Stimulated activated CD8-positive, alpha-beta memory T cell treated with anti-CD3 and anti-CD28 coated beads, Interleukin-15, amount 100 ng/mL, for 1 hour (primary cell): ENCODE measurements at regions not wholly inside any gene's neighbourhood (a gene's known extent, or its start where the extent isn't known, plus 50 kb on each side); places are given as distances from the start of the nearest gene placed in this dataset.
"Not testable (repeated sequence)": the region's sequence is repeated elsewhere in the genome, so short reads cannot be mapped to it uniquely, and the experiment has no call there.

Experiments used
- DNase-seq: peaks from one replicate; pipeline ENCODE4 v3.0.0-alpha.2; 2020; ENCODE audit warnings: low read depth

GRCh38 chr13:109436055-109436622, 350.2 kb downstream of the IRS2 start:
- DNase-seq: no peak

DNA sequence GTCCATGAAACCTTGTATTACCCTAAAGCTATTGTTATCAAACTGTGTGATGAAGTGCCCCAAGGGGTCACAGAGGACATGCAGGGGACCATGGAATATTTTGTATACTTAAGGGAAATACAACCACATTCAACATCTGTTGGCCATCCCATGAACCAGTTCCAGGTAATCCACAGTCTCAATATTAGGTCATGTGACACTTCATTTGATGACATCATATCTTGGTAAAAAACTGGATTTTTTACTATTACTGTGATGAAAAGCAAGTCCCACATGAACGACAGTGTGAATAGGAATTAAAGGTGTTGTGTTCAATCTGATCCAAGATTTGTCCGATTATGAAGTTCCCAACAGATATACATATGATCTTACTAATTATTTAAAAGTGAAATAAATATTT, 355.2 kb downstream of the IRS2 start:
- no peak for DNase-seq

- DNase-seq: no peak
Measured at GRCh38 chr13:109428146-109428545, 358.2 kb downstream of the IRS2 start.

GRCh38 chr13:109427695-109428094, 358.7 kb downstream of the IRS2 start:
- no peak for DNase-seq

- DNase-seq: no peak
Measured at GRCh38 chr13:109427148-109427547, 359.2 kb downstream of the IRS2 start.

DNA sequence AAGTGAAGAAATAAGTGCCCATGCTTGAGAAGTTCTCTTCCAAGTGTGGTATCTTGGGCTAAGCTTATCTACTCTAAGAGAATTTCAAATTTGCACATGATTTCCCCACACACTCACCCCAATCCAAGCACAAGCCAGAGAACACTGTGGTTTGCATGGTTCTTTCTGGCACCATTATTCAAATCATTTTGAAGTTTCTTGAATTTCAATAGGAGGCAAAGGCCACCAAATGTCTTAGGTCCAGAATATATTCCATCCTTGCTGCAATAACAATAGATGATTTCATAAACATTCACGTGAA, 359.7 kb downstream of the IRS2 start:
- DNase-seq: no peak

GRCh38 chr13:109425821-109426689, 360.3 kb downstream of the IRS2 start:
- no peak for DNase-seq

GRCh38 chr13:109422161-109422560, 364.2 kb downstream of the IRS2 start:
- no peak for DNase-seq

- no peak for DNase-seq
Measured at GRCh38 chr13:109419896-109420295, 366.5 kb downstream of the IRS2 start.

- no peak for DNase-seq
Measured at GRCh38 chr13:109418111-109418510, 368.3 kb downstream of the IRS2 start.

- DNase-seq: no peak
Measured at GRCh38 chr13:109416001-109416400, 370.4 kb downstream of the IRS2 start.

DNA sequence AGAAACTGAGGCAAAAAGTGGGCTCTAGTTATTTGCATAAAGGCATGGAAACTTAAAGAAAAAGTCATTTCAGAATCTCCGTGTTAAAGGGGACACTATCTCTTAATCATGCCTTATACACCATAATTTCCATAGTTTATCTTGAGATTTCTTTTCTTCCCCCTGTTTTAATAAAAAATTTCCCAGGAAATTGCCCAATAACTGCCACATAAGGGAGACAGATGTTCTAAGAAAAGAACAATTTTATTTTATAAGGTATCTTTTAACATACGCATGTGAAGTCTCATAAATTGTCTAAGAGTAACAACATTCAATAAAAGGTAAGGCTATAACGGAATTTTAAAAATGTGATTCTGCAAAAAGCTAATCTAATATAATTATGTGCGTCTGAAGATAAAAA, 371.3 kb downstream of the IRS2 start:
- DNase-seq: no peak

GRCh38 chr13:109412283-109412901, 374.0 kb downstream of the IRS2 start:
- no peak for DNase-seq

GRCh38 chr13:109410868-109411267, 375.5 kb downstream of the IRS2 start:
- no peak for DNase-seq

- no peak for DNase-seq
Measured at GRCh38 chr13:109408591-109409382, 377.6 kb downstream of the IRS2 start.

- DNase-seq: no peak
Measured at GRCh38 chr13:109406376-109406992, 379.9 kb downstream of the IRS2 start.

- DNase-seq: no peak
Measured at GRCh38 chr13:109403012-109403421, 383.4 kb downstream of the IRS2 start.

- DNase-seq: no peak
Measured at GRCh38 chr13:109401891-109402290, 384.5 kb downstream of the IRS2 start.

DNA sequence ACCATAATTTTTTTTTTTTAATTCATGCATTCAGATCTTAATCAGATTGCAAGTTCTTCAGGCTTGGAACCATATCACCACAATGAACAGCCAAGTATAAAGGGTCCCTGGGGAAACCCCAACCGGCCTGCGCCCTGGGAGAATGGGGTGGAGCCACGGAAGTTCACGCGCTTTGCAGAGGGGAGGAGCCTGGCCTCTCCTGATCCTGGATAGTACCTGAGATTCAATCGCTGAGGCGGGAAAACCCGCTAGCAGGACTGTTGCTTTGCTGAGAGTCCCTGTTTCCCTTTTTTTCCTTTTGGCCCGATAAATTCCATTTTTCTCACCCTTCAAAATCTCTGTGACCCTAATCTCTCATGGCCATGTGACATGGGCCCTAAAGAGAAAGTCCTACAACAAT, 385.1 kb downstream of the IRS2 start:
- DNase-seq: no peak

DNA sequence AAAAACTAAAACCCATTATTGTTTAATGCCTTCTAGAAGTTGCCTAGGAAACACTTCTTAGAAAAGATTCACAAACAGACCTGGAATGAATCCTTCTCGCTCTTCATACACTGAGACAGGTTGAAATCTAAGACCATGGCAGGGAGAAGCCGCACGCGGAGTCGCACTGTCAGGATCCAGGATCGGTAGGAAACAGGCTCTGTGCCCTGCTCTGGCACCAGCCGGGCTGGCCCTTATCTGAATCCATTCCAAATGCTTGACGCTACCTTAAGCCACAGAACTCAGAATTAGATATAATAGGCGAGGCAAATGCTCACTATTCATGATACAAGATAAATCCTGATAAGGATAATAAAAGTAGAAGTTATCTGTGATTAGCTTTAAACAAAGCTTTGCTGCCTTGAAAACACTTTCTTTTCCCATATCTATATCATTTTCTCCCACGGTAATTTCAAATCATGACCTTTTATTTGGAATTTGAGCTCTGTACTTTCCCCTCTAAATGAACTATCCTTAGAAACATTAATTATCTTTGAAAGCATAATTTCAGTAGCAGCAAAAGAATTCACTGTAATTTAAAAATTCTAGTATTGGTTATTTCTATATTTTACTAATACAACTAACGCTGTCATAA, 385.6 kb downstream of the IRS2 start:
- DNase-seq: no peak

DNA sequence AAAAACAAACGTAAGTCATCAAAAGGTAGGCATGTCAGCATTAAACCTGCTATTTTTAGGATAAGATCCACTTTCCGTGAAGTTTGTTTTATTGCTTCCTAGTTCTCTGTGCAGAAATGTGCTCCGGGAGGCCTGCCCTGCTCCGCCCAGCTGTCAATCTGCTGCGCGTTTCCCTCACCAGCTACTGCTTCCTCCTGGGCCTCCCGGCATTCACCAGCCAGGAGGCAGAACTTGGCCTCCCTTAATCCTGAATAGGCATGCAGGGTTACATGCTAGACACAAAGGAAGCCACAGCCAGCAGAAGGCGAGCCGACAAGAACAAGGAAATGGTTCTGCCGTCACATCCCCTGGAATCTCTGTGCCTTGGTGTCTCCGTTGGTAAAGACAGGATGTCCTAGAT, 386.2 kb downstream of the IRS2 start:
- no peak for DNase-seq

DNA sequence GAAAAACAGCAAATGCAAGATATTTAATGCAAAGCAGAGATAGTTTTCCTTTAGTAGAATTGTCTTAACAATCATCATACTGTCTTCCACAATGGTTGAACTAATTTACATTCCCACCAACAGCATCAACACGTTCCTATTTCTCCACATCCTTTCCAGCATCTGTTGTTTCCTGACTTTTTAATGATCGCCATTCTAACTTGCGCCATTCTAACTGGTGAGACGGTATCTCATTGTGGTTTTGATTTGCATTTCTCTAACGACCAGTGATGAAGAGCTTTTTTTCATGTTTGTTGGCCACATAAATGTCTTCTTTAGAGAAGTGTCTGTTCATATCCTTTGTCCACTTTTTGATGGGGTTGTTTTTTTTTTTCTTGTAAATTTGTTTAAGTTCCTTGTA, 388.3 kb downstream of the IRS2 start:
- DNase-seq: not testable (repeated sequence)
